CD4-positive, alpha-beta T cell (primary cell): ENCODE measurements at regions not wholly inside any gene's neighbourhood (a gene's known extent, or its start where the extent isn't known, plus 50 kb on each side); places are given as distances from the start of the nearest gene placed in this dataset.

Experiments used
- ATAC-seq: fragments of 200-7000 bp; cut with Tn5 transposase; one replicate; pipeline ENCODE4 v1.10.0; 2022; ENCODE audit warnings: mild to moderate bottlenecking; ENCODE audit not compliant: poor library complexity
- CTCF ChIA-PET: fragments of 350-600 bp; sonication (Branson Sonifier 250); formaldehyde crosslinking; loops from one replicate; lab custom pipeline; 2021; ENCODE audit warnings: antibody characterized with exemption, inconsistent platforms; lab: Charles Lee
- POLR2A ChIA-PET: fragments of 350-600 bp; sonication (Branson Sonifier 250); formaldehyde crosslinking; loops from one replicate; lab custom pipeline; 2021; ENCODE audit warnings: antibody characterized with exemption, inconsistent platforms; lab: Charles Lee
- DNase-seq, 14 experiments: peaks; one replicate each; pipeline ENCODE4 v3.0.0-alpha.2; 2013 to 2020; ENCODE audit warnings: mixed read lengths in 2 of 14
- H3K27ac ChIP-seq, 2 donors: one replicate each; pipeline versions ENCODE4 v1.5.1 to v1.7.0; 2013; ENCODE audit warnings: low read length in 2 of 2, low read depth in 1 of 2, mild to moderate bottlenecking in 1 of 2
- H3K27me3 ChIP-seq, 2 experiments: 1 replicate in 1 of 2; 2 replicates in 1 of 2; pipeline versions ENCODE4 v1.6.1 to v1.7.0; 2013; ENCODE audit warnings: low read length in 2 of 2, control low read depth in 1 of 2, mild to moderate bottlenecking in 1 of 2, moderate library complexity in 1 of 2; ENCODE audit not compliant: insufficient read depth in 2 of 2, control insufficient read depth in 1 of 2
- H3K36me3 ChIP-seq: one replicate; pipeline ENCODE4 v1.6.1; 2013; ENCODE audit warnings: low read length, control low read depth; ENCODE audit not compliant: insufficient read depth
- H3K4me1 ChIP-seq: one replicate; pipeline ENCODE4 v1.6.1; 2013; ENCODE audit warnings: low read length, control low read depth; ENCODE audit not compliant: insufficient read depth
- H3K4me3 ChIP-seq: one replicate; pipeline ENCODE4 v1.5.1; 2013; ENCODE audit warnings: mild to moderate bottlenecking, low read length, moderate library complexity
- H3K9me3 ChIP-seq, 2 experiments: 1 replicate in 1 of 2; 2 replicates in 1 of 2; pipeline versions ENCODE4 v1.6.1 to v1.7.0; 2013; ENCODE audit warnings: low read length in 2 of 2, mild to moderate bottlenecking in 2 of 2, control low read depth in 1 of 2, moderate library complexity in 1 of 2; ENCODE audit not compliant: control insufficient read depth in 1 of 2, insufficient read depth in 1 of 2
- H3K27ac Mint-ChIP-seq: one replicate; pipeline ENCODE4 v1.8.0; 2020; ENCODE audit warnings: mixed read lengths
- H3K27me3 Mint-ChIP-seq: one replicate; pipeline ENCODE4 v1.8.0; 2021; ENCODE audit warnings: mixed read lengths
- H3K36me3 Mint-ChIP-seq: one replicate; pipeline ENCODE4 v1.8.0; 2021; ENCODE audit warnings: low read depth, mixed read lengths
- H3K4me1 Mint-ChIP-seq: one replicate; pipeline ENCODE4 v1.8.0; 2021; ENCODE audit warnings: low read depth, mixed read lengths
- H3K4me3 Mint-ChIP-seq: one replicate; pipeline ENCODE4 v1.8.0; 2020; ENCODE audit warnings: mild to moderate bottlenecking, mixed read lengths
- H3K9me3 Mint-ChIP-seq: one replicate; pipeline ENCODE4 v1.8.0; 2020; ENCODE audit warnings: mixed read lengths
- intact Hi-C, 2 experiments: fragments of 100-400 bp; cut with DNase I in 1 of 2; cut with micrococcal nuclease in 1 of 2; formaldehyde crosslinking; loops; one replicate each; pipeline versions ENCODE4 v1.15.1 to v1.9.0; 2023 to 2025; cut with DNase I, micrococcal nuclease
- TF ChIP-seq, protein P1 (sequence below): fragments of 200-600 bp; IDR thresholded peaks from one replicate; pipeline ENCODE4 v1.8.0; 2022; ENCODE audit warnings: antibody characterized with exemption, mild to moderate bottlenecking

DNA sequence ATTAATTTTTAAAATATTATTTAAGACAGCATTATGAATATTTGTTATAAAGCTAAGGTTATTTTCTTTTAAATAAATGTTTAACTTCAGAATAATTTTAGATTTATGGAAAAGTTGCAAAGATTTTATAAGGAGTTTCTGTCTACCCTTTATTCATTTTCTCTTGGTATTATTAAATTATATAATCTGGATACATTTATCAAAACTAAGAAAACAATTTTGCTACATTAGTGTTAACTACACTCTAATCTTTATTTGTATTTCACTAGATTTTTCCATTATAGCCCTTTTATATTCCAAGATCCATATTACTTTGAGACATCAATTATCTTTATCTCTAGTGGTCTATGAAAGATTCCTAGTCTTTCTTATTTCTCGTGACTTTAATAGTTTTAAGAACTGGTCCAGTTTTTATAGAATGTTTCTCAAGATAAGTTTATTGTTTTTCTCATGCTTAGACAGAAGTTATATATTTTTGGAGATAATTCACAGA lies 1243.7 kb upstream of the PCDH9 start:
- Mint-ChIP-seq H3K4me3 (no peak overlapping the region), H3K4me1 (no peaks in the 10 kb centered on the region), H3K9me3 (peaks cover 7% of the 10 kb centered on the region), H3K27ac (no peak overlapping the region), H3K27me3 (no peaks in the 10 kb centered on the region), H3K36me3 (no peaks in the 10 kb centered on the region)
- H3K36me3 ChIP-seq = no peaks in the 10 kb centered on the region
- TF ChIP-seq, protein P1, sequence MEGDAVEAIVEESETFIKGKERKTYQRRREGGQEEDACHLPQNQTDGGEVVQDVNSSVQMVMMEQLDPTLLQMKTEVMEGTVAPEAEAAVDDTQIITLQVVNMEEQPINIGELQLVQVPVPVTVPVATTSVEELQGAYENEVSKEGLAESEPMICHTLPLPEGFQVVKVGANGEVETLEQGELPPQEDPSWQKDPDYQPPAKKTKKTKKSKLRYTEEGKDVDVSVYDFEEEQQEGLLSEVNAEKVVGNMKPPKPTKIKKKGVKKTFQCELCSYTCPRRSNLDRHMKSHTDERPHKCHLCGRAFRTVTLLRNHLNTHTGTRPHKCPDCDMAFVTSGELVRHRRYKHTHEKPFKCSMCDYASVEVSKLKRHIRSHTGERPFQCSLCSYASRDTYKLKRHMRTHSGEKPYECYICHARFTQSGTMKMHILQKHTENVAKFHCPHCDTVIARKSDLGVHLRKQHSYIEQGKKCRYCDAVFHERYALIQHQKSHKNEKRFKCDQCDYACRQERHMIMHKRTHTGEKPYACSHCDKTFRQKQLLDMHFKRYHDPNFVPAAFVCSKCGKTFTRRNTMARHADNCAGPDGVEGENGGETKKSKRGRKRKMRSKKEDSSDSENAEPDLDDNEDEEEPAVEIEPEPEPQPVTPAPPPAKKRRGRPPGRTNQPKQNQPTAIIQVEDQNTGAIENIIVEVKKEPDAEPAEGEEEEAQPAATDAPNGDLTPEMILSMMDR = no peak
- H3K27ac ChIP-seq = no peak overlapping the region
- CTCF ChIA-PET = no interaction called here
- H3K4me1 ChIP-seq = no peaks in the 10 kb centered on the region
- ATAC-seq (no peak), DNase-seq (no peak)
- H3K4me3 ChIP-seq = no peak overlapping the region
- peaks cover 0 to 5% of the 10 kb centered on the region in 2 experiments for H3K9me3 ChIP-seq
- intact Hi-C loops = no loop called here
- no peaks in the 10 kb centered on the region for H3K27me3 ChIP-seq
- POLR2A ChIA-PET = no interaction called here

DNA sequence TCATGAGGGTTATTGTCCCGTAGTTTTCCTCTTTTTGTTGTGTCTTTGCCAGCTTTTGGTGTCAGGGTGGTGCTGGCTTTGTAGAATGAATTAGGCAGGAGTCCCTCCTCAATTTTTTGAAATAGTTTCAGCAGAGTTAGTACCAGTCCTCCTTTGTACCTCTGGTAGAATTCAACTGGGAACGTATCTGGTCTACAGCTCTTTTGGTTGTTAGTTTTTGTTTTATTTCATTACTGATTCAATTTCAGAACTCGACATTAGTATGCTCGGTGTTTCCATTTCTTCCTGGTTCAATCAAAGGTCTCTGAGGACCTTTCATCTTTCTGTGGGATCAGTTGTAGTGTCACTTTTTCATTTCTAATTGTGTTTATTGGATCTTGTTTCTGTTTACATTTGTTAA lies 1237.0 kb upstream of the PCDH9 start:
- Histone ChIP-seq H3K4me1 (no peaks in the 10 kb centered on the region), H3K27me3 (no peaks in the 10 kb centered on the region), H3K36me3 (no peaks in the 10 kb centered on the region), H3K9me3 (peaks cover 0 to 5% of the 10 kb centered on the region in 2 experiments), H3K27ac (no peak overlapping the region), H3K4me3 (no peak overlapping the region)
- no peaks in the 10 kb centered on the region for H3K4me1 Mint-ChIP-seq
- ATAC-seq (no peak), DNase-seq (no peak)
- ChIA-PET POLR2A (no interaction called here), CTCF (no interaction called here)
- H3K27ac Mint-ChIP-seq = no peak overlapping the region
- H3K4me3 Mint-ChIP-seq = no peak overlapping the region
- no peaks in the 10 kb centered on the region for H3K36me3 Mint-ChIP-seq
- TF ChIP-seq, protein P1 = no peak
- intact Hi-C loops = no loop called here
- H3K27me3 Mint-ChIP-seq = no peaks in the 10 kb centered on the region
- peaks cover 12% of the 10 kb centered on the region for H3K9me3 Mint-ChIP-seq

DNA sequence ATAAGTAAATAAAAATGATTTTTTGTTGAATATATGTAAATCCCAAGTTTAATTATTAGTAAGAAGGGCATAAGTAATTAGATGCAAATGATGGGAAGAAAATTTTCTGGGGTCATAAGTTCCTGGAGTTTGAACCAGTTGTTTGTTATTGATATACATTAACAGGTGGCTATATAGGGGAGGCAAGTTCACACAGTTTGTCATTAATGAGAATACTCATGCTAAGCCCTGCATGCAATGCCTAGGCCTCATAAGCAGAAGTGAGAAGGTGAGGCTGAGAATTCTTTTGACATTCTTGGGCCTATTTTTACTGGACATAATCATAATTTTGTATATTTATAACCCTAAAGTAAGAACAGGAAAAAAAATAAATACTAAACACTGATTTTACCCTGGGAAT lies 1210.7 kb upstream of the PCDH9 start:
- CTCF ChIA-PET = no interaction called here

More for the DNA sequence above, 1210.7 kb upstream of the PCDH9 start:
- H3K27me3 ChIP-seq = no peaks in the 10 kb centered on the region
- no peak overlapping the region for H3K27ac ChIP-seq
- Mint-ChIP-seq H3K27me3 (no peaks in the 10 kb centered on the region), H3K4me3 (no peak overlapping the region), H3K36me3 (no peaks in the 10 kb centered on the region), H3K4me1 (no peaks in the 10 kb centered on the region), H3K27ac (no peak overlapping the region), H3K9me3 (peaks cover 3% of the 10 kb centered on the region)
- H3K9me3 ChIP-seq = no peaks in the 10 kb centered on the region
- no peaks in the 10 kb centered on the region for H3K36me3 ChIP-seq
- DNase-seq = no peak
- no peak for ATAC-seq
- intact Hi-C loops = no loop called here
- no peak overlapping the region for H3K4me3 ChIP-seq
- H3K4me1 ChIP-seq = no peaks in the 10 kb centered on the region
- TF ChIP-seq, protein P1 = no peak
- POLR2A ChIA-PET = no interaction called here
